GM20000 (cell line): ENCODE measurements at regions not wholly inside any gene's neighbourhood (a gene's known extent, or its start where the extent isn't known, plus 50 kb on each side); places are given as distances from the start of the nearest gene placed in this dataset.

Experiments used
- DNase-seq: peaks from one replicate; pipeline ENCODE4 v3.0.0; 2012; ENCODE audit warnings: low spot score
- TF ChIP-seq, protein P1 (sequence below): IDR thresholded peaks from 2 replicates; pipeline ENCODE4 v1.5.1; 2012; ENCODE audit warnings: mild to moderate bottlenecking, control low read depth; ENCODE audit errors: extremely low read depth, missing control alignments

DNA sequence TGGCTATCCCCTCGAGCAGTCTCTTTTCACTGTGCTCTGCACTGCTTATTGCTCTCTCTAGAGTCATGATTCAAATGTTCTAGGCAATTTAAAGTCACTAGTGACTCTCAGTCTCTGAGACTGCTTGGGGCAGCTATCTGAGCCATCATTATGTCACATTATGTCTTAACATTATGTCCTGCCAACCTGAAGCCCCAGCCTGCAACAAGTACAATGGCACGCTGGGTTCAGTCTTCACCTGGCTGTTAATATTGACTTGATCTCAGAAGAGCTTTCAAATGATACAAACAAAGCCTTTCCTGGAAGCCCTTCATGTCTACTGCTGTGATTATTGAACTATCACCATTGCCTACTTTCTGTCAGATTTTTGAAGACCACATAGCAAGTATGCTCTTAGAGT lies 128.1 kb upstream of the GRM7 start:
- no peak for DNase-seq
- TF ChIP-seq, protein P1, sequence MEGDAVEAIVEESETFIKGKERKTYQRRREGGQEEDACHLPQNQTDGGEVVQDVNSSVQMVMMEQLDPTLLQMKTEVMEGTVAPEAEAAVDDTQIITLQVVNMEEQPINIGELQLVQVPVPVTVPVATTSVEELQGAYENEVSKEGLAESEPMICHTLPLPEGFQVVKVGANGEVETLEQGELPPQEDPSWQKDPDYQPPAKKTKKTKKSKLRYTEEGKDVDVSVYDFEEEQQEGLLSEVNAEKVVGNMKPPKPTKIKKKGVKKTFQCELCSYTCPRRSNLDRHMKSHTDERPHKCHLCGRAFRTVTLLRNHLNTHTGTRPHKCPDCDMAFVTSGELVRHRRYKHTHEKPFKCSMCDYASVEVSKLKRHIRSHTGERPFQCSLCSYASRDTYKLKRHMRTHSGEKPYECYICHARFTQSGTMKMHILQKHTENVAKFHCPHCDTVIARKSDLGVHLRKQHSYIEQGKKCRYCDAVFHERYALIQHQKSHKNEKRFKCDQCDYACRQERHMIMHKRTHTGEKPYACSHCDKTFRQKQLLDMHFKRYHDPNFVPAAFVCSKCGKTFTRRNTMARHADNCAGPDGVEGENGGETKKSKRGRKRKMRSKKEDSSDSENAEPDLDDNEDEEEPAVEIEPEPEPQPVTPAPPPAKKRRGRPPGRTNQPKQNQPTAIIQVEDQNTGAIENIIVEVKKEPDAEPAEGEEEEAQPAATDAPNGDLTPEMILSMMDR, result no peak

DNA sequence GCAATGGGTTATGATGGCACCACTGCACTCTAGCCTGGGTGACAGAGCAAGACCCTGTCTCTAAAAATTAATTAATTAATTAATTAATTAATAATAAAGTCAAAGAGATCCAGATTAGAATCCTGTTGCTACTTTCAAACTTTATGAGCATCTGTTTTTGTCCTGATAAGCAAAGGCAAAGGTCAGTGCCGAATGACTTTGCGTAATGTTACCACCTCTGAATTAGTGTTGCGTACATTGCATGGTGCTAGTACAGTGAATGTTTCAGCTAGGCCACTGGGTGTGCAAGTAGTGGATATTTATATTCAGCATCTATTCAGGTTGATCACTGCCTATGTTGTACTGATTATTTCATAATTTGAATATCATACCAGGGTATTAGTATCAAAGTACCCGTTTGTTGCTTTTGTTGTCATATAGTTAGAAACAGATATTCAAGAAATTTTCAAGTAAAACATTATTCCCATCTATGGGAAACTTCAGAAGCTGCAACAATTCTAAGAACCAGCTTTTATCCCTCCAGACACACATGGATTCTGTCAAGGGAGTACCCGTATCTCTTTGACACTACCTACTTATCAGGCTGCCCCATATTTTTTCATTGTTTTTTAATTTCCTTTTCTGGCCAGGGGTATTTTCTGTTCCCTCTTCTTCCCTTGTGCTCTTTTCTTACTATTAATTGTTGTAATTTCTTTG lies 127.1 kb upstream of the GRM7 start:
- no peak for DNase-seq
- TF ChIP-seq, protein P1, result no peak

DNA sequence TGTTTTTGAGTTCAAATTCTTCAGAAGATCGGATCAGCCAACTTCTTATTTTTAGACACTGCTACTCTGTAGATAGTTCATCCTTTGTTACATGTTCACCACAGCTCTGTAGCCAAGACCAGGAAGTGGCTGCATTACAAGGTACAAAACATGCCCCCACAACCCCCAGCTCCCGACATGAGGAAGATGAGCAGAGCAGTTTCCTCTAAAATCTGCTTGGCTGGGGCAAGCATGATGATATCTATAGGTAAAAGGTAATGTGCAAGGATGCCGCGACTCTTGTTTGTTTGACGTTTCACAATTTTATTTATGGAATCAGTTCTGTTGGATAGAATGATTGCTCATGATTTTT lies 126.5 kb upstream of the GRM7 start:
- TF ChIP-seq, protein P1, result no peak
- no peak for DNase-seq

DNA sequence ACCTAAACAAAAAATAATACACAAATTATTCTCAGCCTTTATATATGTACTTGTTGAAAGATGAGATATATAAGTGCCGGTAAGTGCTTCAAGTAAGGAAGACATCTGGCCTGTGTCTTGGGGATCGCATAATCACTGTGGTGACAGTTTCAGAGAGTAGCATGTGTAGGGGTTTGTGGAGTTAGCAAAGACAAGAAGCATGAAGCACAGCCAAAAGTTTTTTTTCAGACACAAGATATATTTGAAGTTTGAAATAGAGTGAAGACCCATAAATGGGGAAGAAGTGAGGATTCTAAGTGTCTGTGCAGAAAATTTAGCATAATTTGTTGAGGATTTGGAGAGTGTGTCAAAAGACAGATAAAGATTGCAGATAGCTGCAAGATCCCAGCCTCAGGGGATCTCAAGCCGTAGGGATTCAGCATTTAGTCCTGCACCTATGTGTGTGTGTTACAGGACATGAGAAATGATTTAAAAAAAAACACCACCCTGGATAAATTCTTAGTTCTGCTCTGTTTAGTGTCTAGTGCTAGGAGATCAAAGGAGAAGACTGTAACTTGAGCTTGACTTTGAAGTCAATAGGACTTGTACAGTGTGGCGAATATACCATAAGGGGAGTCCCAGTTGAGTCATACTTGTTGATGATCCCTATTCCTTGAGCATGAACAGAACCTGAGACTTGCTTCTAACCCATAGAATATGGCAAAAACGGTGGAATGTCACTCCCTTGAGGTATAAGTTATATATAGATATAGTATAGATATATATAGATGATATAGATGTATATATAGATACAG lies 123.9 kb upstream of the GRM7 start:
- TF ChIP-seq, protein P1, result no peak
- no peak for DNase-seq

DNA sequence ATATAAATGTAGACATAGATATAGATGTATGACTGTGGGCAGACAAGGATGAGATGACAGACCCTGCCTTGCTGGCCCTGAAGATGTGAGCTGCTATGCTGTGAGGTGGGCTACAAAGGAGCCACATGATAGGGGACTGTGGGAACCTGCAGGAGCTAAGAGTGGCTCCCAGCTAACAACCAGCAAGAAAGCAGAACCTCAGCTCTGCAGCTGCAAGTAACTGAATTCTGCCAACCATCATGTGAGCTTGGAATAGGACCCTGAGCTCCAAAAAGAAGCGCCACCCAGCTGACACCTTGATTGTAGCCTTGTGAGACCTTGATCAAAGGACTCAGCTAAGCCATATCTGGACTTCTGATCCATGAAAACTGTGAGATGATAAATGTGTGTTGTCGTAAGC lies 123.3 kb upstream of the GRM7 start:
- DNase-seq, result no peak
- TF ChIP-seq, protein P1, result no peak

- TF ChIP-seq, protein P1, result no peak
- DNase-seq, result no peak
These were observed 121.6 kb upstream of the GRM7 start for GRCh38 chr3:6739288-6739687.

- TF ChIP-seq, protein P1, result no peak
- no peak for DNase-seq
These were observed 117.7 kb upstream of the GRM7 start for GRCh38 chr3:6743067-6743720.
